Colonic mucosa (tissue), 4 donors: ENCODE measurements at regions not wholly inside any gene's neighbourhood (a gene's known extent, or its start where the extent isn't known, plus 50 kb on each side); places are given as distances from the start of the nearest gene placed in this dataset.

Experiments used
- DNase-seq: peaks from one replicate; pipeline ENCODE4 v3.0.0-alpha.2; 2020
- H3K27ac ChIP-seq: fragments of 200-600 bp; one replicate; pipeline ENCODE4 v1.8.0; 2021
- H3K27me3 ChIP-seq: fragments of 200-600 bp; one replicate; pipeline ENCODE4 v1.8.0; 2021
- H3K36me3 ChIP-seq: fragments of 200-600 bp; one replicate; pipeline ENCODE4 v1.8.0; 2021
- H3K4me1 ChIP-seq: fragments of 200-600 bp; one replicate; pipeline ENCODE4 v1.8.0; 2021; ENCODE audit warnings: mild to moderate bottlenecking
- H3K4me3 ChIP-seq: fragments of 200-600 bp; one replicate; pipeline ENCODE4 v1.8.0; 2021
- H3K9ac ChIP-seq, 2 donors: one replicate each; pipeline ENCODE4 v1.7.0; 2013; ENCODE audit warnings: control low read depth in 2 of 2, low read depth in 2 of 2, low read length in 2 of 2
- H3K9me3 ChIP-seq: fragments of 200-600 bp; one replicate; pipeline ENCODE4 v1.8.0; 2021
- CTCF ChIP-seq: fragments of 200-600 bp; IDR thresholded peaks from one replicate; pipeline ENCODE4 v1.8.0; 2022; ENCODE audit warnings: antibody characterized with exemption, mild to moderate bottlenecking
- intact Hi-C: fragments of 100-400 bp; cut with DNase I; formaldehyde crosslinking; loops from one replicate; pipeline ENCODE4 v1.14.1; 2022
- donor health status: healthy.
- donor health status: DM: no; HTN: no; CAD: no.
- donor health status: DM: no; HTN: no; CAD: no.

- peak; percentile 1 for DNase-seq
- H3K4me3 ChIP-seq, result no peak overlapping the region
- H3K4me1 ChIP-seq, result no peaks in the 10 kb centered on the region
- no peaks in the 10 kb centered on the region for H3K36me3 ChIP-seq
- H3K9me3 ChIP-seq, result no peaks in the 10 kb centered on the region
- no peak overlapping the region for H3K9ac ChIP-seq
- intact Hi-C loops, result no loop called here
- no peaks in the 10 kb centered on the region for H3K27me3 ChIP-seq
- TF ChIP-seq CTCF, result no peak
- H3K27ac ChIP-seq, result no peak overlapping the region
Observed at GRCh38 chr1:29779146-29779545, 542.8 kb downstream of the PTPRU start.

GRCh38 chr1:29777522-29777921 lies 541.2 kb downstream of the PTPRU start:
- no peaks in the 10 kb centered on the region for H3K4me1 ChIP-seq
- DNase-seq, result no peak
- no peaks in the 10 kb centered on the region for H3K9me3 ChIP-seq
- no peak overlapping the region for H3K27ac ChIP-seq
- H3K9ac ChIP-seq, result no peak overlapping the region
- TF ChIP-seq CTCF, result no peak
- no peaks in the 10 kb centered on the region for H3K36me3 ChIP-seq
- intact Hi-C loops, result no loop called here
- H3K27me3 ChIP-seq, result no peaks in the 10 kb centered on the region
- no peak overlapping the region for H3K4me3 ChIP-seq

GRCh38 chr1:29774355-29774754 lies 538.0 kb downstream of the PTPRU start:
- H3K9ac ChIP-seq, result no peak overlapping the region
- intact Hi-C loops, result no loop called here

GRCh38 chr1:29772584-29773100 lies 536.3 kb downstream of the PTPRU start:
- Histone ChIP-seq H3K27me3 (no peaks in the 10 kb centered on the region), H3K4me3 (no peak overlapping the region), H3K27ac (no peak overlapping the region), H3K4me1 (no peaks in the 10 kb centered on the region), H3K36me3 (no peaks in the 10 kb centered on the region), H3K9ac (no peak overlapping the region), H3K9me3 (no peaks in the 10 kb centered on the region)
- intact Hi-C loops, result no loop called here
- DNase-seq, result no peak
- no peak for TF ChIP-seq CTCF

More at GRCh38 chr1:29774355-29774754, 538.0 kb downstream of the PTPRU start:
- no peak for TF ChIP-seq CTCF
- Histone ChIP-seq H3K36me3 (no peaks in the 10 kb centered on the region), H3K27ac (no peak overlapping the region), H3K9me3 (no peaks in the 10 kb centered on the region), H3K27me3 (no peaks in the 10 kb centered on the region), H3K4me1 (no peaks in the 10 kb centered on the region), H3K4me3 (no peak overlapping the region)
- DNase-seq, result no peak

- peak; percentile 11 for DNase-seq
- Histone ChIP-seq H3K36me3 (no peaks in the 10 kb centered on the region), H3K9me3 (no peaks in the 10 kb centered on the region), H3K4me1 (no peaks in the 10 kb centered on the region), H3K27ac (no peak overlapping the region), H3K9ac (no peak overlapping the region), H3K27me3 (no peaks in the 10 kb centered on the region), H3K4me3 (no peak overlapping the region)
- intact Hi-C loops, result no loop called here
- TF ChIP-seq CTCF, result no peak
Observed at GRCh38 chr1:29767769-29768425, 531.6 kb downstream of the PTPRU start.
